PC-3 (cell line): ENCODE measurements at regions not wholly inside any gene's neighbourhood (a gene's known extent, or its start where the extent isn't known, plus 50 kb on each side); places are given as distances from the start of the nearest gene placed in this dataset.

Experiments used
- CTCF ChIP-seq: fragments of 300-600 bp; sonication (generic); conservative IDR thresholded peaks from 2 replicates; pipeline ENCODE4 v1.5.1; 2017; ENCODE audit warnings: antibody characterized with exemption, low read depth, mild to moderate bottlenecking, low read length
- EZH2 ChIP-seq: fragments of 300-600 bp; sonication (generic); IDR thresholded peaks from one replicate; pipeline ENCODE4 v1.6.1; 2017; ENCODE audit warnings: antibody characterized with exemption, mild to moderate bottlenecking, low read length; ENCODE audit not compliant: unreplicated experiment
- EZH2phosphoT487 ChIP-seq: fragments of 300-600 bp; sonication (generic); IDR thresholded peaks from 2 replicates; pipeline ENCODE4 v1.6.1; 2018; ENCODE audit warnings: mild to moderate bottlenecking, antibody characterized with exemption, low read length, borderline replicate concordance

GRCh38 chr2:16223161-16223840, 283.0 kb downstream of the MYCN start:
- TF ChIP-seq EZH2phosphoT487 (no peak), CTCF (no peak), EZH2 (no peak)
